ENCODE measurements at regions not wholly inside any gene's neighbourhood (a gene's known extent, or its start where the extent isn't known, plus 50 kb on each side); places are given as distances from the start of the nearest gene placed in this dataset.

- WGBS, 2 donors = 86 to 91% methylated on average over 5 to 7 of the region's 22 CpGs
- H3K4me1 ChIP-seq = no peaks in the 10 kb centered on the region
- no peak overlapping the region for H3K4me3 ChIP-seq
- no peak overlapping the region for H3K27ac ChIP-seq
- no peaks in the 10 kb centered on the region for H3K9me3 ChIP-seq
- no peak for TF ChIP-seq POLR2A (IDR thresholded peaks at IDR 0.05)
- TF ChIP-seq CTCF (IDR thresholded peaks at IDR 0.05) = no peak
- intact Hi-C loops (cut with DNase I) = no loop called here
- no peaks in the 10 kb centered on the region for H3K36me3 ChIP-seq
- no peak for DNase-seq
- peaks cover 0 to 7% (median 0%) of the 10 kb centered on the region in 4 donors for H3K27me3 ChIP-seq
Measured at GRCh38 chr6:167424060-167424673, 99.3 kb downstream of the TTLL2 start.

- H3K9me3 ChIP-seq = no peaks in the 10 kb centered on the region
- intact Hi-C loops (cut with DNase I) = no loop called here
- TF ChIP-seq POLR2A (IDR thresholded peaks at IDR 0.05) (no peak), CTCF (IDR thresholded peaks at IDR 0.05) (no peak)
- no peaks in the 10 kb centered on the region for H3K36me3 ChIP-seq
- no peak overlapping the region for H3K4me3 ChIP-seq
- peaks cover 0 to 7% (median 0%) of the 10 kb centered on the region in 4 donors for H3K27me3 ChIP-seq
- 86 to 93% methylated on average over 9 of the region's 9 CpGs for WGBS, 2 donors
- H3K27ac ChIP-seq = no peak overlapping the region
- DNase-seq = no peak
- no peaks in the 10 kb centered on the region for H3K4me1 ChIP-seq
Measured at GRCh38 chr6:167424700-167425099, 99.8 kb downstream of the TTLL2 start.

- H3K4me1 ChIP-seq = no peaks in the 10 kb centered on the region
- H3K36me3 ChIP-seq = no peaks in the 10 kb centered on the region
- TF ChIP-seq POLR2A (IDR thresholded peaks at IDR 0.05) = no peak
- no peak for TF ChIP-seq CTCF (IDR thresholded peaks at IDR 0.05)
- 26 to 52% methylated on average over 5 of the region's 5 CpGs for WGBS, 2 donors
- H3K27me3 ChIP-seq = no peaks in the 10 kb centered on the region
- H3K4me3 ChIP-seq = no peak overlapping the region
- intact Hi-C loops (cut with DNase I) = no loop called here
- no peak for DNase-seq
- H3K27ac ChIP-seq = no peak overlapping the region
- H3K9me3 ChIP-seq = no peaks in the 10 kb centered on the region
Measured at GRCh38 chr6:167426084-167426483, 101.2 kb downstream of the TTLL2 start.

GRCh38 chr6:167426651-167427050 lies 101.8 kb downstream of the TTLL2 start:
- Histone ChIP-seq H3K4me3 (no peak overlapping the region), H3K27ac (no peak overlapping the region), H3K4me1 (no peaks in the 10 kb centered on the region), H3K9me3 (no peaks in the 10 kb centered on the region), H3K27me3 (no peaks in the 10 kb centered on the region), H3K36me3 (no peaks in the 10 kb centered on the region)
- intact Hi-C loops (cut with DNase I) = no loop called here
- TF ChIP-seq POLR2A (IDR thresholded peaks at IDR 0.05) (no peak), CTCF (IDR thresholded peaks at IDR 0.05) (no peak)
- WGBS, 2 donors = 54 to 64% methylated on average over 5 of the region's 5 CpGs
- no peak for DNase-seq

GRCh38 chr6:167428664-167429333 lies 103.9 kb downstream of the TTLL2 start:
- Histone ChIP-seq H3K4me1 (no peaks in the 10 kb centered on the region), H3K9me3 (no peaks in the 10 kb centered on the region), H3K27me3 (no peaks in the 10 kb centered on the region), H3K36me3 (no peaks in the 10 kb centered on the region), H3K27ac (no peak overlapping the region), H3K4me3 (no peak overlapping the region)
- DNase-seq = no peak
- TF ChIP-seq POLR2A (IDR thresholded peaks at IDR 0.05) = no peak
- intact Hi-C loops (cut with DNase I) = no loop called here
- 68 to 79% methylated on average over 4 of the region's 4 CpGs for WGBS, 2 donors
